Fibroblast of skin of back (primary cell): ENCODE measurements at regions not wholly inside any gene's neighbourhood (a gene's known extent, or its start where the extent isn't known, plus 50 kb on each side); places are given as distances from the start of the nearest gene placed in this dataset.

Experiments
- DNase-seq: peaks from one replicate; pipeline ENCODE4 v3.0.0-alpha.2; 2013

DNA sequence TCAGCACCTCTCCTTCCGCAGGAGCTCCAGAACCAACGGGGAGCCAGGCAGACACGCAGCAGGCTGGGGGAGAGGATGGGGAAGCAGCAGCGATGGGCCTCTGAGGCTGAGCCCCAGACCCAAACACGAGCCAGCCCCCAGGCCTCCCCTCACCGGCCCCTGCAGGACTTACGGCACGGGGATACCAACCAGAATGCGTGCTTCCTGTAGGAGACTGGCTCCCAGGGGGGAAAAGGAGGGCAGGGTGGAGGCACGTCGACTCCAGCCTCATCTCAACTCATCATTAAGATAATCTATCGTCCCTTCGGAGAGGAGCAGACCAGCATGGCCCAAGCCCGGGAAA lies 495.1 kb upstream of the MYT1L start:
- DNase-seq = no peak

DNA sequence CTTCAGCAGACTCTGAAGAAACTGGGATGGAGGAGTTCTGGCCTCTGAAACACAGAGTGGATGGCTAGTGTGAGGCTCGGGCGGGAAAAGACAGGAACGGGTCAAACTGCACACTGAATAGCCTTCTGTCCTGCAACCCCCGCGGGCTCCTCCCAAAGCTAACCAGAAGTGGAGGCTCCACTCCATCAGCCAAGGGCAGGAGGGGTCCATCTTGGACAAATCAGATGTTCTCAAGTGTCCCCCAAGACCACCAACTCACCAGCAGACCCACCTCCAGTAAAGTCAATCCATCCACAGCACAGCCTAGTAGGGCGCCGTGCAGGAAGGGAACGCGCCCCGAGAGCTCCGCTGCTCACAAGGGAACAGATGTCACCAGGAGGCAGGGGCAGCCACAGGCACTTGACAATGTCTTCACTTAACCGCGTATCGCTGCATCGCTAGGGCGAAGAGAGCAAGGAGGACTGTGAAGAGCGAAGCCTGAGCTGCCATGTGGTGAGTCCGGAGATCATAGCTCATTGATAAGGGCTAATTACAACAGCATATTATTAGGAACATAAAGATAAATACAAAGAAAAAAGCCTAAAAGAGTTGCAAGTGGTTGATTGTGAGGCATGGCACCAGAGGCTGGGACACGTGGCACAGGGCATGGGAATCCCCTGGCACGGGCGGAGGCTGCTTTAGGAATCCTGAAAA lies 494.6 kb upstream of the MYT1L start:
- no peak for DNase-seq

DNA sequence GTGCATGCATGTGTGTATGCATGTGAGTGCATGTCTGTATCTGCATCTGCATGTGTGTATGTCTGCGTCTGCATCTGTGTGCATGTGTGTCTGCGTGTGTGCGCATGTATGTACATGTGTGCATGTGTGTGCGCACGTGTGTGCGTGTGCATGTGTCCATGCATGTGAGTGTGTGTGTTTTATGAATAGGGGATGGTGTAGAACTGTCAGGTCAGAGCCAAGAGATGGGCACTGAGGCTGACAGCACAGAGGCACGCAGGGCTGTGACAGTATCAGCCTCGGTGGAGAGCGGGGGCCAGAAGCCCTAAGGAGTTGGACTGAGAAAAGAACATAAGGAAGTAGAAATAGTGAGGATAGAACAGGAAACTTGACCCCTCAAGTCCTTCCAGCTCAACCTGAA lies 494.0 kb upstream of the MYT1L start:
- DNase-seq = no peak

DNA sequence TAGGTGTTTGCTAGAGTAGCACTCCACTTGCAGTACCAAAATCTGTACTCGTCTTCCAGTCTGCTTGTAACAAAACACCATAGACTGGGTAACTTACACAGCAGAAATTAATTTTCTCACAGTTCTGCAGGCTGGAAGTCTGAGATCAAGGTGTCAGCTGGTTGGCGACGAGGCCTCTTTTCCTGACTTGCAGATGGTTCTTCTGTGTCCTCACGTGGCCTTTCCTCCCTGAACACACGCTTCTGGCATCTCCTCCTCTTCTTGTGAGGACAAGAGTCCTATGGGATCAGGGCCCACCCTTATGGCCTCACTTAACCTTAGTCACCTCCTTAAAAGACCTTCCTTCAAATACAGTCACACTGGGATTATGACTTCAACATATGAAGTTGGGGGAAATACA lies 493.5 kb upstream of the MYT1L start:
- no peak for DNase-seq

DNA sequence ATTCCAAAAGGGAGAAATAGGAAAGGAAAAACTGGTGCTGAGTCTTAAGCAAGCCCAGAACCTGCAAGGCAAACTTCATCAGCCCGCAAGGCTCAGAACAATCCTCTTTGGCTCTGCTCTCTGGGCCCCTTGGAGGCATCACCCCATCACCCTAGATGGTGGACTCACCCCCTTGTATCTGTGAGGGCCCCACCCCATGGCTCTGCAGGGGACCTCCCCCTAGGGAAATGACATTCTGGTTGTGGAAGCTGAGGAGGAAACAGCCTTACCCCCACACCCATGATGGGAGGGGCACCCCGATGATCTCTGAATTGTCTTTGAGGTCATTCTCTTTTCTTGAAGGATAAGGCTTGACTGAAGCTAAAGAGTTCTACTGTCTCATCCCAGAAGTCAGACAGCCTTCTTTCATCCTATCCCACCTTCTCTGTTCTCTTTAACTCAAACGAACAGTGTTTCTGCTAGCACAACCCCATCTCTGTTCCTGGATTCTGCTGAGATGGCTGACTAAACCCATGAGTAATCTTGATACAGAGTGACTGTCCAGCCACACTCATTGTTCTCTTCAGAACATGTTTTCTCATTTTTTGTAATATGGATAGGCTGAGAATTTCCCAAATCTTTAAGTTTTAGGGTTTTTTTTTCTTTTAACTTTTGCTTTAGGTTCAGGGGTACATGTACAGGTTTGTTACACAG lies 492.1 kb upstream of the MYT1L start:
- DNase-seq = no peak

DNA sequence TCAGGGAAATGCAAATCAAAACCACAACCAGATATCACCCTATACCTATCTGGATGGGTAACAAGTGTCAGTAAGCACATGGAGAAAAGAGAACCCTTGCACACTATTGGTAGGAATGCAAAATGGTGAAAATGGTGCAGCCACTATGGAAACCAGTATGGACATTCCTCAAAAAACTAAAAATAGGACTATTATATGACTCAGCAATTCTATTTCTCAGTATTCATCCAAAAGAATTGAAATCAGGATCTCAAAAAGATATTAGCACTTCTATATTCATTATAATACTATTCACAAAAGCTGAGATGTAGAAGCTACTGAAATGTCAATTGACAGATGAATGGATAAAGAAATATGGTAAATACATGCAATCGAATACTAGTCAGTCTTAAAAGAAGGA lies 491.1 kb upstream of the MYT1L start:
- no peak for DNase-seq

DNA sequence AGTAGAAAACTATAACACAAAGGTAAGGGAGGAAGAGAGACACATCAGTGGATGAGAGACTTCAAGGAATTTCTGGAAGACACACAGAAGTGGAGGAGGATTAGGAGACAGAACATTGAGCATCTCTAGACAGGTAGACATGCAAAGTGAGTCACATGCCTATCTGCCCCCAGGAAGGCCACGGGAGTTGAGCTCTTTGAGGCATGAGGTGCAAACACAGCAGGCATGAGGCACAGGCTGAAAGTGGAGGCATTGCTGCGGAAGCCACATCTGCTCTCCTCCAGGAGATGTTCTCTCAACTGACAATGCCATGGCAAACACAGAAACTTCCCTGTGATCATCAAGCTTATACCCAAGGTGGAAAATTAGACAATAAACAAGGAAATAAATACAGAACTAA lies 481.6 kb upstream of the MYT1L start:
- DNase-seq = no peak

DNA sequence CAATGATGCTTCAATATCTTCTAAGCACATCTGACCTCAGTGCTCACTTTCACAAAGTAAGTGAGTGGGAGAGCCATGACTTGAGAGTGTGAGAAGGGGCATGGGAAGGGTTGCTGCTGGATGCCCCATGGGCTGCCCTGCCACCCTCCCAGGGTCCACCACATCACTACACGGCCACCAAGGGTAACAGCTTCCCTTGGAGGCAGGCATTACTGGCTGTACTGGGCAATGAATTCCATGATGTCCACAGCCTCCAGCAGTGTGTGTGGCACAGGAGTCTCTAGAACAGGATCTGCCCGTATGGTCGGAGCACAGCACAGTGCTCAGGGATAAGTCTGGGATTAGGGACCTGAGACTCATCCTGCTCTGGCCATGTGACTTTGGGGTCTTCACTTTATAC lies 481.0 kb upstream of the MYT1L start:
- DNase-seq = no peak

DNA sequence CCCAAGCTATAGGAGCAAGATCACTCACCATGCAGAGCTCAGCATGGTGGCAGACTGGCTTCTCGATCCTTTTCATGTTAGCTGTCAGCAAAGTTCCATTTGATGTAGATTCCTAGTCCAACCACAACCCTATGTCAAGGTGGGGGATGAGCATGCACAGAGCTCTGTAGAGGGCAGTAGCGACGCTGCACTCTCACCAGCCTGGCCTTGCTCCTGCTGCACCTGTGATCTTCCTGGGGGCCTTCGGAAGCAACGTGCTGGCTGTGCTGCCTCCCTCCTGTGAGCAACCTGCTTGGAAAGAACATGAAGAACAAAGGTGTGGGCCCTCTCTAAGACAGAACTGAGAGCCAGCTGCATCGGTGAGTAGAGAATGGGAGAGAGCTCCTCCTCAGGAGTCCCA lies 479.4 kb upstream of the MYT1L start:
- no peak for DNase-seq

DNA sequence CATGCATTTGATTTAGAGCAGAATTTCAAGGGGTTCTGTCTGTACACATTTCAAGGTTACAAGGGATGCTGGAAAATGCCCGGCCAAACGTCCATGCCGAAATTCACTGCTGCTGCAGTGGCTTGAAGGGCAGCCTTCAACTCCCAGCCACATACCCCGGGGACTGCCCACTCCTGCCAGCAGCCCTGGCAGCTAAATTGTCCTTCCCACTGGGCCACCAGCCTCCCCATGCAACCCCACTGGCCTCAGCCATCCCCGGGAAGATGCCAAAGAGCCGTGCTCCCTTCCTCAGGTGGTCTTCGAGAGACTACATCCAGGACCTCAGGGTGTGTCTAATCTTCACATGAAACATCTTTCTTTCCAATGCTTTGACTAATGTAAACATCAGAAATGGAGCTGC lies 478.7 kb upstream of the MYT1L start:
- no peak for DNase-seq

DNA sequence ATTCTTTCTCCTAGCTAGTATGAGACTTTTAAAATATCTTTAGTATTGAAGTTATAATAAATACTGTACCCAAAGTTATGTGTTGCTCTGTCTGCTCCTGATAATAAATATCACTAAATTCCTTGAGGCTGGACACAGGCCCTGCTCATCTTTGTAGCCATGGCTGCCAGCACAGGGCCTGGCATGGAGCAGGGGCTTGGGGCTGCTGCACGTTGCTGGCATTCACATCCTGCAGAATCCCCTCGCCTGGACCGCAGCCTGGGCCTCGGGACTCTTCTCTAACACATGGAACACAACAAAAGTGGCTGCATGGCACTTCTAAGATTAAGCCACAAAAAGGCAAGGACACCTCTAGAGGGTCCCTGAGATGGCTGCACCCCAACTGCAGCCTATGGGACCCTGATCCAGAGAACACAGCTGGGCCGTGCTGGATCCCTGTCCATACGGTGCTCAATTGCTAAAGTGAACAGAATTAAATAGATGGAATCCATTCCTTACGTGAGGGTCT lies 477.5 kb upstream of the MYT1L start:
- no peak for DNase-seq

DNA sequence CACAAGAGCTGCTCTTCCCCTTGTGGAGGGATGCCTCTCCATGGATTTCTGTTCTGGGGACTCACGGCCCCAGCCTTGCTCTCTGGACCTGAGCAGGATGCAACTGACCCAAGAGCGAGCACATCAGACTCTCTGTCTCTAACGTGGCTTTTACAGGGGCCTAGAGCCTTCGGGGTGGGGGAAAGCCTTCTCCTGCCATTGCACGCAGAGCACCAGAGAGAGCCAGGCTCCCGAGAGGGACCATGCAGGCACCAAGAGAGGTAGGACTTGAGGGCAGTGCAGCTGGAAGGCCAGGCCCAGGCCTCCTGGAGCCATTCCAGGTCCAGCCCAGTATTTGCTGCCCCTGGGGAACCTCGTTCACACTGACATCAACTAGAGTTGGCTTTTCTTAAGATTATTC lies 475.6 kb upstream of the MYT1L start:
- no peak for DNase-seq

DNA sequence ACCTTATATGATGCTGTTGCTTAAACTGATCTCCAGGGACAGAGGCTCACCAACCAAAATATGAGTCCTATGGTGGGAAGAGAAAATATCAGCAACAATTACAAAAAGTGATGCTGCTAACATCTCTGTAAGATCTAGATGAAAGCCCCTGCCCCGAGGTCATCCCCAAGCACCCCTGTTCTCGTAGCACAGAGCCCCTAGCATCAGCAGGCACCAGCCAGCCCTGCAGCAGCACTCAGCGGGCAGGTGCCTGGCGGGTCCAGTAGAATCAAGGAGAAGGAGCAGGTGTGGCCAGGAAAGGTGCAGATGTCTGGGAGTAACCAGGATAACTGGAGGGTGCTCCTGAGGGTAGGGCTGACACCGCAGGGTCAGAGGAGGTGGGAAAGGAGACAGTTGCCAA lies 474.2 kb upstream of the MYT1L start:
- no peak for DNase-seq

DNA sequence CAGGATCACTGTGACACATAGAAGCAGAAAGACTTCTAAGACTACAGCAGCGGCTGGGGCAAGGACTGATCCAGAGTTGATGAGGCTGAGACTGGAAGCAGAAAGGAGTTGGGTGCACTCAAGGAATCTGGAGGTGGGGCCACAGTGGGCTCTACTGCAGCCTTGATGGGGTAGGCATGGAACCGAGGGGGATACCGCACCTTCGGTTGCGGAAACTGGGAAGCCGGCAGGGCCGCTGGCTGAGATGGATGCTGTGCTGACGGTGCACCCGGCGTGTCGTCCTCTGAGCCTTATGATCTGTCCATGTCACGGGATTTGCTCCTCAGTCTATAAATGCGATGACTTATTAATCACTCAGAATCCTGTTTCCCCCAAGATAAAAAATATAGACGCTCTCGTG lies 473.5 kb upstream of the MYT1L start:
- no peak for DNase-seq

DNA sequence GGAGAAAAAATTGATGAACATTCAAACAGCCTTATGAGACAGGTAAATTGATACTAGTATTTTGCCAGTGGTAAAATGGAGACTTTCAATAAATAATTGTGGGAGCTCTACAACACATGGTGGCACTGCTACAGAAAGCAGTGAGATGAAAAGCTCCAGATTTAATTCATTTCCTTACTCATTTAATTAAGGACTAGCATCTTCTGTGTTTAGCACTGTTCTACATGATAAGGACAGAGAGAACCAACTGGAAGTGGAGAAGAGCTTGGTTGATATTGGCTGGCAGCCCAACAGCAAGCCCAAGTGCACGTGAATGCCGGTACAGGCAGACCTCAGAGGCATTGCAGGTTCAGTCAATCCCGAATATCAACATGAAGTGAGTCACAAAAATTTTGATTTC lies 470.4 kb upstream of the MYT1L start:
- DNase-seq = no peak

DNA sequence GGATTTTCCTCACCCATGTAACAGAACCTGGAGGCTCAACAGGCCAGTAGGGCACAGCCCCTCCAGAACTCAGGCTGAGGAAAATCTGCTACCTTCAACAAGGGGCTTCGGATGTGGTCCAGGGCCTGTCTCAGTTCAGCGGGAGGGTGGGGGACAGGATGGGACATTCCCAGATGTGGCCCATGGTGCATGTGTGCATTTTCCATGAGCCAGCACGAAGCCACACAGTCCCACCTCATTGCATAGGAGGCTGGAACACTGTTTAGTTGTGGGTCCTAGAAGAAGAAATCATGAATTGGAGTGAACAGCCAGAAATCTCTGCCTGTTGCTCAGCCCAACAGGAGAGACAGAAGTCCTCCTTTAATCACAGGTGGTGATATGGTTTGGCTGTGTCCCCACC lies 469.6 kb upstream of the MYT1L start:
- no peak for DNase-seq

DNA sequence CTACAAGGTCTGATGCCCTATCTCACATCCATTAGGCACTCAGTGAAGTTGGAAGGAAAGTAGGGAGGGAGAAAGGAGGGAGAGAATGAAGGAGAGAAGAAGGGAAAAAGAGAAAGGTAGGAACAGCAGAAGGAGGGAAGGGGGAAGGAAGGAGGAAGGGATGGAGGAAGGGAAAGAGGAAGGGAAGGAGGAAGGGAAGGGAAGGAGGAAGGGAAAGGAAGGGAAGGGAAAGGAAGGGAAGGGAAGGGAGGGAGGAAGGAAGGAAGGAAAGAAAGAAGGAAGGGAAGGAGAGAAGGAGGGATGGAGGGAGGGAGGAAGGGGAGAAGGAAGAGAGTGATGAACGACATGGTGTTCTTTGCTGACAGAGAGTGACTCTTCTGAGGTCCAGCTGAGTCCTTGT lies 468.9 kb upstream of the MYT1L start:
- no peak for DNase-seq

DNA sequence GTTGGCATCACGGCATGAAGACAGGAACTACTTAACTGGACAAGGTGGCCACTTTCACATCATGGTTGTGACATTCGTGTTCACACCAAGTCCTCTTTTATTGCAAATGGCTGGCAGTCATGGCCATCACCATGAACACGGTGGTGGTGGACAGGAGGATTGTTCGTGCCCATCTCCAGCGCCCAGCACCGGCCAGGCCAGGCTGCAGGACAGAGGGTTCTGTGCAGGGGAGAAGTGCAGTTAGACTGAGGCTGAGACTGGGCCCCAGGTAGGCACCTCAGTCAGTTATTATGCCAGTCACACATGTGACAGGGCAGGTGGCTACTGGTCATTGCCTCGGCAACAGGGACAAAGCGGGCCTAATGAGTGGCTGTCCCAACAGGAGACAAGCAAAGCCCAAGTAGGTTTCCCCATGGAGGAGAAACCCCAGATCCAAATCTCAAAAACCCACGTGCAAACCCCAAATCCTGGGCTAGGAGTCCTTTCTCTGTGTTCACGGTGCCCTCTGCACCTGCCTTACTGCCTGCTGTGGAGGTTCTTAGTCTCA lies 468.1 kb upstream of the MYT1L start:
- no peak for DNase-seq

DNA sequence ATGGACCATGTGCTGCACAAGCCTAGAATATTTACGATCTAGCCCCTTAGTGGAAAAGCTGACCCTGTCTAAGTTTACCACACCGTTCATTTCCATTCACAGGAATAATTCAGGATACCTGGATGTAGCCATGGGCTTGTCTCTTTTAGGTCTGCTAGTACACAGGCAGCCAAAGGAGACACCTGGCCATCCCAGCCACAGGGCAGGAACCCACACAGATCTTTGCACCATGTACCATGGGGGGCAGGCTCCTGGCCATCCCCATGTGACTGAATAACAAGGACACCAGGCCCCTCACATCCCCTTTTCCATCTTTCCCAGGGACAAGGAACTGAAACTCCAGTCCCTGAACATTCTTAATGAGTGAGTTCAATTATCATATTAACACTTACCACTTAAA lies 467.3 kb upstream of the MYT1L start:
- DNase-seq = no peak

DNA sequence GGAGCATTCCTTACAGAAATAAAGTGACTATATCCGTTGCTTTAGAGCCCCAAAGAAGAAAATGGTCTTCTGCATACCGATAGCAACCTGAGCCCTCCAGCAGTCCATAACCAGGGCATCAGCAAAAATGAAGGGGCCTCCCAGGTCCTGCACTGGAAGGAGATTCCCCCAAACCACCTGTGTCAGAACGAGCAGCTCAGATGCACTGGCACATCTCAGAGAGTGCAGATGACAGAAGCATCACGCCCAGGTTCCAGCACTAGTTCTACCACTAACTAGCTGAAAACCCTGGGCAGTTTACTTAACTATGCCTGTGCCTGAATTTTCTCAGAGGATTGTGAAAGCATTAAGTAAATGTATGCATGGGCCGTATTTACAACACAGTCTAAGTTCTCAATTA lies 466.7 kb upstream of the MYT1L start:
- DNase-seq = no peak

DNA sequence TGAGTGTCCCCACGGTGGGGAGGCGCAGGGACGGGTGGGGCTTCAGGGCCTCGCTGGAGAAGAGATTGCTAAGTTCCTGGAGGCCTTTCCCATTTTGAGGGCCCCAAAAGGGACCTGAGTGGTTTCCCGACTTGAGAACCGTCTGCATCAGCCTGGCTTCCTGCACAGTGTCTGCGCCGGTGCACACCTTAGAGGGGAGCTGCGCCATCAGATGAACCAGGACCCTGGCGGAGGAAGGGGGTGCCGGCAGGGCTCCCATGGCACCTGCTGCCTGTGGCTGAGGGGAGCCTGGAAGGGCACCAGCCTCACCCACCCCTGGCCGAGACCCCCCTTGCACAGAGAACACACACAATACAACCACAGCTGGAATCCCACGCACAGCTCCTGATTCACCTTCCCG lies 465.1 kb upstream of the MYT1L start:
- DNase-seq = no peak

DNA sequence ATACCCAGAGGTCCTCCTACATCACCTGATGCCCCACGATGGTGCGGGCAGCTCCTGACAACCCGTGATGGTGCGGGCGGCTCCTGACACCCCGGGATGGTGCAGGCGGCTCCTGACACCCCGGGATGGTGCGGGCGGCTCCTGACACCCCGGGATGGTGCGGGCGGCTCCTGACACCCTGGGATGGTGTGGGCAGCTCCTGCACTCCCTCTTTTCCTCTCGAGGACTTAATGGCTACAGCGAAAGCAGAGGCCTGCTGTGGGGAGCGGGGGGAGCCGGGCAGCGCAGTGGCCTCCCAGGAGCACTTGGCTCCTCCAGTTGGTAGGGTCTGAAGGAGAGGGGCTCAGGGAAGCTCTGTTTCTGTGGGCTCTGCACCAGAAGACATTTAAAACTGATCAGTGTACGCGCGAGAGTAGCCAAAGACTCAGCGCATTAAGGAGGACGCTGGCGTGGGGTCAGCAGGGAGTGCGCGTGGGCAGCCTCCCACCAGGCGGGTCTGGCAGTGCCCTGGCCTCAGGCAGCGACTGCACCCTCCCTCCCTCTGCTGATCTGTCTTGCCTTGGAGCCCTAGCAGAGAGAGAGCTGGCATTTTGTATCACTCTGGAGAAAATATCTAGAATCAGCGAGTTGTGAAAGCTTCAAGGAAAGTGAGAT lies 464.5 kb upstream of the MYT1L start:
- no peak for DNase-seq

DNA sequence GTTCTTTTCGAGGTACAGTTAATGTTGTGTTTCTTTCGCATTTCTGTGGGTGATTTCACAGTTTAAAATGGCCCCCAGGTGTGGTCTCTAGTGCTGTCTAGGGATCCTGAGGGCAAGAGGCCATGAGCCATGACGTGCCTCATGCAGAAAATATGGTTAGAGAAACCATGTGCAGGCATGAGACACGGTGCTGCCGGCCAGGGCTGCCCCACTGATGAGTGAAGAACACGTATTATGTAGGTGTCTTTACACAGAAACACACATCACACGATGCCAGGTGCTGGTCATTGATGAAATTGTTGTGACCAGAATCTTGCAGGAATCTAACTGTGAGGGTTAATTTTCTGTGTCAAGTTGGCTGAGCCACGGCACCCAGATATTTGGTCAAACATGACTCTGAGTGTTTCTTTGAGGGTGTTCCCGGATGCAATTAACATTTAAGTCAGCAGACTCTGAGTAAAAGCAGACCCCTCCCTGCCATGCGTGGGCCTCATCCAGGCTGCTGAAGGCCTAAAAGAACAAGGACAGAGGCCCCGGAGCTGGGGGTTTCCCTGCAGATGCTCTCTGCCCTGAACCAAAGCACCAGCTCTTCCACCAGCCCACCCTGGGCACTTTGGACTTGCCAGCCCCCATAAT lies 463.0 kb upstream of the MYT1L start:
- DNase-seq = no peak
